ENCODE measurements at regions not wholly inside any gene's neighbourhood (a gene's known extent, or its start where the extent isn't known, plus 50 kb on each side); places are given as distances from the start of the nearest gene placed in this dataset.
"Not testable (repeated sequence)": the region's sequence is repeated elsewhere in the genome, so short reads cannot be mapped to it uniquely, and the experiment has no call there.

GRCh38 chr7:149992366-149992765 is 118.6 kb downstream of the ATP6V0E2 start:
- DNase-seq (ENCODE audit: low read depth, low spot score), result not testable (repeated sequence)

DNA sequence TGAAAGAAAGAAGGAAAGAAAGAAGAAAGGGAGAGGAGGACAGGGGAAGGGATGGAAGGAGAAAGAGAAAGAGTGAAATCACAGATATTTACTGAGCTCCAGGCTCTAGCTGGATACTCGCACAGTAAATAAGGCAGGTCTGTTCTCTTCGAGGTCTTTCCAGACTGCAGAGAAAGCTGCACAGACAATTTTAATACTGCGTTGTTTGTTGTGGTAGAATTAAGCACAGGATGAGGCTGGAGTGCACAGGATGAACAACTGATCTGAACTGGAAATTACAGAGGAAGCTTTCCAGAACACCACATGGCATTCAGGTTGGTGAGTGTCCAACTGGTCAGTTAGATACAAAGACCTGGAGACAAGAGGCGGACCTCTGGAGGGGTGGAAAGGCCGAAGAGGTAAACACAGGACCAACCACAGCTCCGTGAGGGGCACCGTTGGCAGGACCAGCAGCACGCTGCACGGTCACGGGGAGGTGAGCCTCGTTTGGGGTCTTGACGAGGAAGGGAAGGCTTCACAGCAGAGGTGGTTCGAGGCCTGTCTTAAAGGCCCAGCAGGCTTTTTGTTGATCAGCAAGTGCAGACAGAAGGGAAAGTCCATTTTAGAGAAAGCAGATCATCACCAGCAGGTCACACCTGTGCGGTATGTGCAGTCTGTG is 121.7 kb downstream of the ATP6V0E2 start:
- not testable (repeated sequence) for DNase-seq (ENCODE audit: low read depth, low spot score)

GRCh38 chr7:150000780-150001599 is 127.2 kb downstream of the ATP6V0E2 start:
- DNase-seq (ENCODE audit: low read depth, low spot score), result peak; percentile 6

- no peak for DNase-seq (ENCODE audit: low read depth, low spot score)
Measured at GRCh38 chr7:150003304-150003810, 129.6 kb downstream of the ATP6V0E2 start.

DNA sequence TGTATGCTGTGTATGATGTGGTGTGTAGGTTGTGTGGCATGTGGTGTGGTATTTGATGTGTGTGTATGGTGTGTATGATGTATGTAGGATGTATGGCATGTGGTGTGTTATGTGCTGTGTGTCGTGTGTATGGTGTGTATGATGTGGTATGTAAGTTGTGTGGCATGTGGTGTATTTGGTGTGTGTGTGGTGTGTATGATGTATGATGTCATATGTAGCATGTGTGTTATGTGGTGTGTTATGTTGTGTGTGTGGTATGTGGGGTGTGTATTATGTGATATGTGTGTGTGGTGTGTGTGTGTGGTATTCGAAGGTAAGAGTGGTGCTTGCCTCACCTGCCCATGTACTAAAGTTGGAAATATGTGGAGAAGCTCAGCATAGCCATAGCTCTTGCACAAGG is 130.2 kb downstream of the ATP6V0E2 start:
- not testable (repeated sequence) for DNase-seq (ENCODE audit: low read depth, low spot score)

DNA sequence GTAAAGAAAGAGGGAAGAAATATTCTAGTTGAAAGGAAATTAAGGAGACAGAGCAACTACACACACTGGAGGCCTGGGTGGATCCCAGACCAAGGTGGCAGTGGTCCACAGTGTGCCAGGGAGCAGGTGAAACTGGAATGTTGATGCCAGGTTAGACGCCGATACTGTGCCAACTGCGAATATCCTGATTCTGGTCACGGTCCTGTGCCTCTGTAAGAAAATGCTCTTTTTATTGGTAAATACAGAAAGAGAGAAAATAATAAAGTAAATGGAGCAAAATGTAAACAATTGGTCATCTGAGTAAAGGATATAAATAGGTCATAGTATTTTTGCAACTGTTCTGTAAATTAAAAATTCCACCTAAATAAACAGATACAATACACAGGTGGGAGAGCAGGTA is 131.1 kb downstream of the ATP6V0E2 start:
- not testable (repeated sequence) for DNase-seq (ENCODE audit: low read depth, low spot score)

DNA sequence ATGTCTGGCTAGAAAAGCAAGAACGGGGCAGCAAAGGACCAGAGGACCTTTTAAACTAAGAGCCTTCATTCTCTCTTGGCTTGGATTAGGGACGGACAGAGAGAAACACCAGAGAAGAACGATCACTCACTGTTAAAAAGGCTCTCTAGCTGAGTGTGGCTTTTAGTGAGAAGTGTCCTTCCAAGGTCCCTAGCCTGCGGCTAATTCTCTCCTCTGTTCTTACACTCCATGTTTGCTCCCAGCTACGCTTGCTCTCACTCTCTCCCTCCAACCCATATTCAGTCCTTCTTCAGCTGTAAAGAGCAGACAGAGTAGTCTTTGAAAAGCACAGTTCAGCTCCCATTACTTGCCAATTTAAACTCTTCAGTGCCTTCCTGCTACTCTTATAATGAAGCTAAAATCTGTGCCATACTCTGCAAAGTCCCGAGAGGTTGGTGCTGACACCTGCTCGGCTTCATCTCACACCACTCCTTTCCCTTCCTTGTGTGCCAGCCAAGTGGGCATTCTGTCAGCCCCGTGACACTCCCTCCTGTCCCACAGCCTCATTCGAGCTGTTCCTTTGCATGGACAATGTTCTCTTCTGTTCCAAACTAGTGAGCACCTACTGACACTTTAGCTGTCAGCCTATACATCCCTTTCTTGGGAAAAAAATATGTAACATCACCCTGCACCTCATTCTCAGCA is 136.0 kb downstream of the ATP6V0E2 start:
- DNase-seq (ENCODE audit: low read depth, low spot score), result not testable (repeated sequence)

DNA sequence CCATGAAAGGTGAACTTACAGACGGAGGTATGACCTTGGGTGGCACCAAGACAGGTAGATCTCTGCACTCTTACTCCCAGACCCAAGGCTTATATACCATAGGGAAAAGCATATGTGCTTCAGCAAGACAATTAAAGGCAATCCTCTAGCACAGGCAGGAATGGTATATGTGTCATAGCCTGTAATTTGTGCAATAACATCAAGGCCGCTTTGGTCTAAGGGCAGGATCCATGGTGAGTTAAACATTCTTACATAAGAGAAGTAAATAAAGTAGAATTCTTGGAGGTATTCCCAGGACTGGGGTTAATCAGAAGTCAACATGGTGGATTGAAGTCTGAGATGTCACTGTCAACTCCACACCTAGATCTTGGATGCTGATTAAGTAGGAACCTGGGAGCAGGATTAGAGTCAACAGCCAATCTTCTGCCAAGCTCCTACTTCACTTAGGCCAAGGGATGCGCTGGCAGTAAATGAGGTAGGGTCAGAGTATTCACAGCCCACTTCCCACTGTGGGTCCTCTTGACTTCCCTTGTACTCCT is 143.0 kb downstream of the ATP6V0E2 start:
- not testable (repeated sequence) for DNase-seq (ENCODE audit: low read depth, low spot score)

GRCh38 chr7:150020210-150020609 is 146.4 kb downstream of the ATP6V0E2 start:
- not testable (repeated sequence) for DNase-seq (ENCODE audit: low read depth, low spot score)

DNA sequence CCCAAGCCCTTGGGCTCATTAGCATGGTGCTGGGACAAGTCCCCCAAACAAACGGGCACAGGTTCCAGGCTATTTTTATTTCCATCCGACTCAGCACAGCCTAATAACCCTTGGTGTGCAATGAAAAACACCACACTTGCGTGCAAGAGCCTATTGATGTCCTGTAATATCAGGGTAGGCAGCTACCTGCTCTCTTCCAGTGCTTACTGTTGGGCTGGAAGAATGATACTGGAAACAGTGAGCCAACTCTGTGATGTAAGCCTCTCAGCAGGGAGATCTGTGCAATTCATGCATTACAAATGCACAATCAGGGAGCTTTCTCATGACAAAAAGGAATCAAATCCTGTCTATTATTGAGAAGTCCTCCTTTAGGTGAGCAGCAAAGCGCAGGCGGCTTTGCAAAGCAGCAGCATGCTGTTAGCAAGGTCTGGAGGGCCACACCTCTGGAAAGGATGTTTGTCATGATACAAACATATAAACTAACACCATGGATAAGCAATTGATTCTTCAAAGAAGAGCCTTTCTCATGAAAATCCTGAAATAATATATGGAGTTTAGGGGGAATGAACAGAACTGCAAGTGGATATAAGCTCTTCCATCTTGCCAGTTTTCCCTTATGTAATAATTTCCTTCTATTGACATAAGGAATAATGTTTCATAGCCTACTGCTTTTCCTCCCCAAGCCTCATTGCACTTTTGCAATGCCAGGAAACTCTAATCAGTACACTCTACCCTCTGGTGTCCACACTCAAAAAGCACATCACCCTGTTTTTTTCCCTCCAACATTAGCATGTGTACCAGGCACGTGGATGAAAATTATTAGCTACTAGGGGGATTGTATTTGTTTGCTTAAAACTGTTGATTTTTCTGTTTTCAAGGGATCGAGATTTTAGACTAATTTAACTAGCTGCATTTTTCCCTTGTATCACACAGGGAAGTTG is 151.1 kb downstream of the ATP6V0E2 start:
- DNase-seq (ENCODE audit: low read depth, low spot score), result not testable (repeated sequence)

DNA sequence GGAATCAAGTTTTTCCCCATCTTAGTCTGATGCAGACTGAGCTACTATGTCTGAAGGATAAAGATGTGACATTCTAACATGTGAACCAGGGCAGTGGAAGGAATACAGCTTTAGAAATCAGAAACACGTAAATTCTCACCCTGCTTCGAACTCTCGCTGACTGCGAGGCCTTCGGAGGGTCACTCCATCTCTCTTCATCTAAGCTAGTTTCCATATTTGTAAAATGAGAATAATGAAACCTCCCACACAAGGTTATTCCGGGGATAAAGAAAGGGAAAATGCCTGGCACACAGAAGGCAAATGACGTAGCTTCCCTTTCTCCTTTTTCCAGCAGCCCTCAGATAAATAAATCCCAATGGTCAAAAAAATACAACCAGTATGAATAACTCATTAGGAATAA is 152.0 kb downstream of the ATP6V0E2 start:
- DNase-seq (ENCODE audit: low read depth, low spot score), result not testable (repeated sequence)

GRCh38 chr7:150028344-150029012 is 154.7 kb downstream of the ATP6V0E2 start:
- DNase-seq (ENCODE audit: low read depth, low spot score), result not testable (repeated sequence)

- DNase-seq (ENCODE audit: low read depth, low spot score), result not testable (repeated sequence)
Measured at GRCh38 chr7:150029013-150029389, 155.2 kb downstream of the ATP6V0E2 start.

DNA sequence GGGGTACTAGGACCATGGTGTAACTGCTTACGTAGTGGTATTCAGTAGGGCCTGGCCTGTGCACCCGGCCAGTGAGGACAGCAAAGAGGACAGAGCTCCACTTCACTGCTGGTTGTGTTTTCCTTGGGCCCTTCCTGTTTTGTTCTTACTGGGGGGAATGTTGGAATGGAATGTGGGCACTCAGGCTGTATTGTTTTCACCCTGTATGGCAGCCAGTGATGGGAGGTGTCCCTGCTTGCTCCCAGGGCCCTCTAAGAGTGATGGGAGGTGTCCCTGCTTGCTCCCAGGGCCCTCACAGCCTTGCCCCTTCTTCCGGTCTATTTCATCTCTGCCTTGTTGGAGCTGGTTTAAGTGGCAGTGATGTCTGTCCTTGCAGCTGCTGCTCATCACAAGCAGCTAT is 158.0 kb downstream of the ATP6V0E2 start:
- not testable (repeated sequence) for DNase-seq (ENCODE audit: low read depth, low spot score)

GRCh38 chr7:150033711-150034110 is 159.9 kb downstream of the ATP6V0E2 start:
- DNase-seq (ENCODE audit: low read depth, low spot score), result not testable (repeated sequence)

DNA sequence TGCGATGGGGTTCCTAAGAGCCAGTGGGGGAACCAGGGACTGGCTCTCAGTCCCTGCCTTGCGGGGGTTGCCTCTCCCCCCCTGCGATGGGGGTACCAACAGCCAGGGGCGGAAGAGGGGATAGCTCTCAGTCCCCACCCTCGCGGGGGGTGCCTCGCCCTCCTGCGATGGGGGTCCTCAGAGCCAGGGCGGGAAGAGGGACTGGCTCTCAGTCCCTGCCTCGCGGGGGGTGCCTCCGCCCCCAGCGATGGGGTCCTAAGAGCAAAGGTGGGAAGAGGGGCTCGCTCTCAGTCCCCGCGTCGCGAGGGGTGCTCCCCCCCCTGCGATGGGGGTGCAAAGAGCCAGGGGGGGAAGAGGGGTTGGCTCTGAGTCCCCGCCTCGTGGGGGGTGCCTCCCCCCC is 162.0 kb downstream of the ATP6V0E2 start:
- not testable (repeated sequence) for DNase-seq (ENCODE audit: low read depth, low spot score)

GRCh38 chr7:150039061-150039460 is 165.3 kb downstream of the ATP6V0E2 start:
- not testable (repeated sequence) for DNase-seq (ENCODE audit: low read depth, low spot score)

DNA sequence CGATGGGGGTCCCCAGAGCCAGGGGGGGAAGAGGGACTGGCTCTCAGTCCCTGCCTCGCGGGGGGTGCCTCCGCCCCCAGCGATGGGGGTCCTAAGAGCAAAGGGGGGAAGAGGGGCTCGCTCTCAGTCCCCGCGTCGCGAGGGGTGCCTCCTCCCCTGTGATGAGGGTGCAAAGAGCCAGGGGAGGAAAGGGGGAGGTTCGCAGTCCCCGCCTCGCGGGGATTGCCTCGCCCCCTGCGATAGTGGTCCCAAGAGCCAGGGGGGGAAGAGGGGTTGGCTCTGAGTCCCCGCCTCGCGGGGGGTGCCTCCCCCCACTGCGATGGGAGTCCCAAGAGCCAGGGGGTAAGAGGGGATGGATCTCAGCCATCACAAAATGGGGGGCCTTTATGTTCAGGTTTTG is 168.5 kb downstream of the ATP6V0E2 start:
- DNase-seq (ENCODE audit: low read depth, low spot score), result not testable (repeated sequence)

- DNase-seq (ENCODE audit: low read depth, low spot score), result peak; percentile 55
Measured at GRCh38 chr7:150044771-150045170, 171.0 kb downstream of the ATP6V0E2 start.

DNA sequence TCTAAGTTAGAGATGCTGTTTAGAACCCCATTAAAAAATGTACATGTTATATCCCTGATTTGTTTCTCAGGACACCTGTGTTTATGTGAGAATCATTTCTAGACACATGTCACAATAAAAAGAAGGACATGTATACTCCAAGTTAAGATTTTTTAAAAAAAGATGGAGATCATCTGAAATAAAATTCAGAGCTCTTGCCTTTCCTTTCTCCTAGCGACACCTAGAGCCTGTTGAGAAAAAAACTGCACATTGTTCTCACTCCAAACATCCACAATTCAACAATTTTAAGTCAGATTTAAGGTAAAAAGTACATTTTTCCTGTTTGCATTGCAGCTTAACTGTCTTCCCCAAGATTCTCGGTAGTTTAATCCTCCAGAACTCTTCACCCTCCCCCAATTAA is 171.8 kb downstream of the ATP6V0E2 start:
- not testable (repeated sequence) for DNase-seq (ENCODE audit: low read depth, low spot score)

Measured in ELF-1 (cell line).